ENCODE measurements at regions not wholly inside any gene's neighbourhood (a gene's known extent, or its start where the extent isn't known, plus 50 kb on each side); places are given as distances from the start of the nearest gene placed in this dataset.
"Not testable (repeated sequence)": the region's sequence is repeated elsewhere in the genome, so short reads cannot be mapped to it uniquely, and the experiment has no call there.

DNA sequence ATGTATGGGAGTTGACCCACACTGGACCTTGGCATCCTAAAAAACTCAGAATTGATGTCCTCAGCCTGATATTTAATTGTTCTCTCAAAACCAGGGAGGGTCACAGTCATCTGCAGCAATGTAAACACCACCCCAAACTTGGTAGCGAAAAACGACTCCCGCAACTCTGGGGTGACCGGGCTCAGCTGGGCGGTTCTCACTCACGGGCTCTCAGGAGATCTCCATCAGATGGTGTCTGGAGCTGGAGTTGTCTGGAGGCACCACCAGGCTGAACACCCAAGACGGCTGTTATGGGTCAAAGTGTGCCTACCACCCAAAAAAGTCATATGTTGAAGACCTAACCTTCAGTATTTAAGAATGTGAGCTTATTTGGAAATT is 50.9 kb upstream of the NXT1 start:
- no peak for DNase-seq

DNA sequence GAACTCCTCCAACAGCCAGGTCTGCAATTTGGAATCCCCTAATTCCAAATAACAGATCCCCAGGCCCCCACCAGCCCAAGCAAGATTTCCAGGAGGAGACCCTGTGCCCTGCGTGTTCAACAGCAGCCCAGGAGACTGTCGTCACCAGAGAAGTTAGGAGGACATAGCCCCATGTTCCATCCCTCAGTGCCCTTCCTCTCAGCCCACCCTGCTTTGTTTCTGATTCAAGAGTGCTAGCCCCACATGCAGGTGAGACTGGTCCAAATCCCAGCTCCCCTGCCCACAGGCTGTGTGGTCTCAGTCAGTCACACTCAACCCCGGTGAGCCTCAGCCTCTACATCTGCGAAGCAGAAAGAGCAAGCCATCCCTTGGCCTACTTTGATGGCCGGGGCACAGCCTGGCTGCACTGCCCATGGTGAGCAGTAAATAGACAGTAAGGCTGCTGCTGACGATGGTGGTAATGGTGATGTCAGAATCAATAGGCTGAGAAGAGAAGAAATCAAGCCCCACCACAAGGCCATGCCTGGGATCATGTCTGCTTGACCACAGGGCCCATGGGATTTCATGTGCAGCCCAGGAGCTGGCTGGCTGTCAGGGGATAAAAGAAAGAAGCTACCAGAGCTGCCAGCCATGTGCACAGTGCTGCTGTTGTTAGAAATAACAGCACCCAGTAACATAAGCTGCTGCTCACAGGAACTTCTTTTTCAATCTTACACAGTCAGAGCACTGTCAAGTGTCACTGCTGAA is 51.5 kb upstream of the NXT1 start:
- DNase-seq, result no peak

DNA sequence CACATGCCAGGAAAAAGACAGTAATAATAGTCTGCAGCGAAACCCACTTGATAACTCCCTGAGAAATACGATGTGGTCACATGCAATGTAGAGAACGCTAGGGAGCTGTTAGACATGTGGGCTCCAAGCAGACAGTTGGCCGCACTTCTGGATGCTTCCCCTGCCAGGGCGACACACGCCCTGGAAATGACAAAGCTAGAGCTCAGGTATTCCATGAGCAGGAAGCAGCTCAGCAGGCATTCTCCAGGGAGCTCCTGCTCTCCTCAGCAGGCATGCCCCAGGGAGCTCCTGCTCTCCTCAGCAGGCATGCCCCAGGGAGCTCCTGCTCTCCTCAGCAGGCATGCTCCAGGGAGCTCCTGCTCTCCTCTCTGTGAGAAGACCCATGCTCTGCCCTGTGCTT is 52.4 kb upstream of the NXT1 start:
- DNase-seq, result no peak

DNA sequence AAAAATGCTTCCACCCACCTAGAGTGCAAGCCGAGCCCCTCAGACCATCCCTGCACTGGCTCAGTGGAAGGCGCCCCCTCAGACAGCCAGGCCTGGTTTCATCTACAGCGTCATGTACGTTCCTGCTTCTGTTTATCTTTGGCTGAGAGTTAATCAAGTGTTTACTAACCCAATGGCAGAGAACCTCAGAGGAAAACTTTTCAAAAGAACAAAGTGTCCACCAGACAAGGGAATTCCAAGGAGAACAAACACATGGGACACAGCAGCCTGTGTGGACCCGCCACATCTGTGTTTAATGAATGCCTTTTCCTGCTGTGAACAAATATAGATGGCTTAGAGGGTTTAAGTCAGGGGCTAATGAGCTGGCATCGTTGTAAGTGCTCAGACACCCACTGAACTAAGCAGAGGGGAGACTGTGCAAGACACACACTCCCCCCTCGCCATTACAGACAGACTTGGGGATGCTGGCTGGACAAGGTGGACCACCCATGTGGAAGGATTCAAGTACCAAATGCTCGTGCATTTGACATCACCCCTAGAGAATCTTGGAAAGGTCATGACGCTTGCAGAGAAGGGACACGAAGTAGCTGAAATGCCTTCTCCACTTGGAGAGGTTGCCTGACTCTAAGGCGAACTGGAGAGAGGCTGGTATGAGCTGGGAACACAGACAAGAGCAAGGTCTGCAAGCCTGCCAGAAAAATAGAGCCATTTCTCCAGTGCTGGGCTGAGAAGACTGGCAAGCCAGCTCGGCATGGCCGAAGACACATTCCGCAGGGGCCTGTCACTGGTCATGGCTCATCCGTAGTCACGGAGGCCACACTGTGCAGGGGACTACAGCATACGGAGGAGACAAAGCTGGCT is 53.5 kb upstream of the NXT1 start:
- no peak for DNase-seq

DNA sequence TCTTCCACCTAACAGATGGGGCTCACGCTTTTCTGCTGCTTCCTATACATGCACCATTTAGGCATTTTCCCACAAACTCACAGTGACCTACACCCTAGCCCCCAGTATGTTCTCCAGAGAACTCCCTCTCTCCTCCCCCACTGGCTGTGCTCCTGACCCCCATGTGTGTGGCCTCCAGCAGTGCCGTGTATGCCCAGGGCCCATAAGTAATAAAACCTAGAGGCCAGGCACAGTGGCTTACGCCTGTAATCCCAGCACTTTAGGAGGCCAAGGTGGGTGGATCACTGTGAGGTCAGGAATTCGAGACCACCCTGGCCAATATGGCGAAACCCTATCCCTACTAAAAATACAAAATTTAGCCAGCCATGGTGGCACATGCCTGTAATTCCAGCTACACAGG is 54.7 kb upstream of the NXT1 start:
- DNase-seq, result no peak

DNA sequence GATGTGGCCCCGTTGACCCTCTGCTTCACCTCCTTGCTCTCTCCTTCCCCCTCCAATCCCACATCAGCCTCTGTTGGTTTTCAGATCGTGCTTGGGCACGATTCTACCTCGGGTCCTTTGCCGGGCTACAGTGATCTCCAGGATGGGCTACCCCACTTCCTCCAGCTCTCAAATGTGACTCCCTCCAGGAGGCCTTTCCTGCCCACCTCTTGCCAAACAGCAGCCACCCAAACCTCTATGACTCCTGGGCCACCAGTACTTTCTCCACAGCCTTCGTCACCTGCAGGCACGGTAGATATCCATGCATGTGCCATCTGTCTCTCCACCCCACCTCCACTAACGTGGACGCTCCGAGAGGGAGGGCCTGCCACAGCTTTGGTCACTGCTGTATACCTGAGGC is 55.9 kb upstream of the NXT1 start:
- DNase-seq, result no peak

DNA sequence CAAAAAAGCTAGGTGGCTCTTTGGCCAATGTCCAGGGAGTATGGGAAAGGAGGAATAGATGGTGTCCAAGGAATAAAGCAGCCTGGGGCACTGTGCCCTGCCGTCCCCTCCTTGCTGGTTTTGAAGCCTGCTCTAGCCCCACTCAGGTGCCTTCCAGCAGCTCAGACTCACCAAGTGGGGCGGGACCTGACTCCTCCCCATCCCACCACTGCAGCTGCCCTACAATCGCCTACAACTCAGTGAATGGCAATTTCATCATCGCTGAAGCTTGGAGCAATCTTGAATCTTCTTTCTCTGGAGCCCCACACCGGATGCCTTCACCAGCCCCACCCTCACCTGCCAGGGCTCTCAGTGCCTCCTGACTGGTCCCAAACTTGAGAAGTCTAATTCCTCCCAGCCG is 56.4 kb upstream of the NXT1 start:
- no peak for DNase-seq

DNA sequence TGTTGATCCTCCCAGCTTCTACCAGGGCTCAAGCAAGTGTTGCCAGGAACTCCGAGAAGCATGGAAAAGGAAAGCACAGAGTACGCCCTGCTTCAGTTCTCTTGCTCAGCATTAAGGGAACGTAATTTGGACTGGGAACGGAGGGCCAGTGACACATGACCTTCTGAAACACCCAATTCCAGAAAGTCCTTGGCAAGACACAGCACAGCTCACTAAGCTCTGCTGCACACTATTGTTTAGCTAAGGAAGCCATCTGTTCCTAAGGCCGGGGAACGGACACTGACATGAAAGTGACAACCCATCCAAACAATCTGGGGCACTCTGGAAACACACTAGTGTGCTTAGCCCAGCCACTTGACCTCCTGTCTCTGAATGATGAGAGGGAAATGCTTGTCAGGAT is 56.9 kb upstream of the NXT1 start:
- DNase-seq, result no peak

DNA sequence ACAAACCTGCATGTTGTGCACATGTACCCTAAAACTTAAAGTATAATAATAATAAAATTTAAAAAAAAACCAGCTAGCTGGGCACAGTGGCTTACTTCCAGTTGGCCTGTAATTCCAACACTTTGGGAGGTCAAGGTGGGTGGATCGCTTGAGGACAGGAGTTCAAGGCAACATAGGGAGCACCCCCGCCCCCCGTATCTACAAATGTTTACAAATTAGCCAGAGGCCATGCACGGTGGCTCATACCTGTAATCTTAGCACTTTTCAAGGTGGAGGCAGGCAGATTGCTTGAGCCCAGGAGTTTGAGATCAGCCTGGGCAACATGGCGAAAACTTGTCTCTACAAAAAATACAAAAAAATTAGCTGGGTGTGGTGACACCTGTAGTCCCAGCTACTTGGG is 58.3 kb upstream of the NXT1 start:
- not testable (repeated sequence) for DNase-seq

DNA sequence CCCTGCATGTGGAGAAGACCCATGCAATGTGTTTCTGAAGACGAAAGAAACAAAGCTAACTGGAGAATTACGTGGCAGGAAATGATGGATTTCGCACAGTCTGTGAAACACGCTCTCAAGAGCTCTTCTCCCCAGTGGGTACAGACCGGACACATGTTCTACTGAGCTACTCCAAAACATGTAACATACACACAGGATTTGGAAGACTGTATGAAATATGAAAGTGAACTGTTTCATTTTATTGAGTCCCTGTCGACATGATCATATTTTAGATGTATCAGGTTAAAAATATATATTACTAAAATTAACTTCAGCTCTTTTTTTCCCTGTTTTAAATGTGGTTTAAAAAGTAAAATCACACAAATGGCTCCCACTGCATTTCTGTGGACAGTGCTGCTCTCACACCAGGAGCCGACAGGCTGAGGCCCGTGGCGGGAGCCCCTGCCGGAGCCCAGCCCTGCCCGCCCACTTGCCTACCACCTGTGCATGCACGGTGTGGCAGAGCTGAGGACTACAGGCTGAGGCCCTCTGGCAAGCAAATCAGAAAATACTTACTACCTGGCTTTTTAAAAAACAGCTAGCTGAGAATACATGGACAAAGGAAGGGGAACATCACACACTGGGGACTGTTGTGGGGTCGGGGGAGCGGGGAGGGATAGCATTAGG is 58.9 kb upstream of the NXT1 start:
- DNase-seq, result no peak

DNA sequence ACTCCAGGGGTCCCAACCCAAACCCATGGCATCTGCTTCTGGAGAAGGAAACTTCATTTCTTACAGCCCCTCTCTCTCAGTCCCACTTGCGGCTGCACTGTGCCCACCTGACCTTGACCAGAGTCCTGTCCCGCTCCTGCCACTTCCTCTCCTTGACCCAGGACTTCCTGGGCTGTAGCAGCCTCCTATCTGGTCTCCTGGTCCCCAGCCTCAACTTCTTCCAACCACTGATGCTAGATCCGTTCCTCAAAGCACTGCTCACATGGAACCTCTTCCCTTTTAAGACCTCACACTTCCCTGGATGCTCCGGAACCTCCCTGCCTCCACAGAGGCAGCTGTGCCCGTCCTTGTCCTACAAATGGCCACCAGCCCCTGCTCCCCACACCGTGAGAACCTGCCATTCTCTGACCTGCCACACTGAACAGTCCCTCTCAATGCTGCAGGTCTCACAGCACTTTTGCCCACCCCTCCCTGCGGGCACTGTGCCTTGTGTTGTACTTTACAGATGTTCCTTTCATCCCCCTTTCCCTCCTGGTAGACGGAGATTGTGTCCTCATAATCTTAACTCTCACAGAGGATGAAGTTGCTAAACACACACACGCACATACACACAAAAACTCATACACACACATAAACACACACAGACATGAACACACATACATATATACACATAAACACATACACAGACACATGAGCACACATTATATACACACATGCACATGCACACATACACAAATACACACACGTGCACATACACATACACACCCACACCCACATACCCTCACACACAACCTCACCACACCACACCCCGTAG is 59.6 kb upstream of the NXT1 start:
- DNase-seq, result no peak

DNA sequence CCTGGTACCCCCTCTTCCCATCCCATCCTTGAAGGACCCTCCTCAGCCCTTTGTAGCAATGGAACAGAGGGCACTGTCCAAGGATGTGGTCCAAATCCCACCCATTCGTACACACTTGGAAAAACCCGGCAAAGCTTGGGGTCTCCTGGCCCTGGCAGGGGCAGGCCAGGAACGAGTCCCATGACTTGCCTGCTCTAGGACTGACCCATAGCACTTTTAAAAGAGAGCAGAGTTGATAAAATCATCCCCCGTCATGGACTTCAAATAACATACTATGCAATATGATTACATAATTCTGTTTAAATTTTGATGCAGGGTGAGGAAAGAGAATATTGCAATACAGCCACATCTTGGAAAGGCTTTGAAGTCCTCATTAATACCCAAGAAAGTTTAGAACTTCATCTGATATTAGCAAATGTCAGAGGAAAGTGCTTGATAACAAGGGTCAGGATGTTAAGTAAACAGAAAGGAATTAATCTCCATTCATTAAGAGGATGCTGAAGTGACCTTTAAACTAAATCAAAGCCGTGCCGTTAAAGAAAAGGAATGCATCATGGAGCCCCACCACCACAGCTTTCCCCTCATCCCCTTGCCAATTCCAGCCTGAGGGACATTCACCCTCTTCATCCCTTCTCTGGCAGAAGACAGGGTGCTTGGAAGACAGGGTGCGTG is 60.7 kb upstream of the NXT1 start:
- no peak for DNase-seq

DNA sequence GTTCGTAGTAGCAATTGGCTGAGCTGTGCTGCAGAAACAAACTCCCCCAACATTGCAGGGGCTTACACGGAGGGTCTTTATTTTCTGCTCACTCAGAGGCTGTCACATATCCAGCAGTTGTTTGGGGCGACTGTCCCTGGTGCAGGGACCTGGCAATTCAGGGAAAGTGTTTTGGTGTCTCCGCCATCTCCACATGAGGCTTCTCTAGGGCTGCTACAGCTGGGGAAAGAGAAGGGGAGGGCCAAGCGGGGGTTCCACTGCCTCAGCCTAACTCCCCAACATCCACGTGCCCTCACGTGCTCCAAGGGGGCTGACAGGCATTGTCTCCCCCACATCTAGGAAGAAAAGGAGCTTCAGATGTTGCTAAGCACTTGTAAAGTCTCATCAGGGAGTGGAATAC is 61.3 kb upstream of the NXT1 start:
- DNase-seq, result no peak

DNA sequence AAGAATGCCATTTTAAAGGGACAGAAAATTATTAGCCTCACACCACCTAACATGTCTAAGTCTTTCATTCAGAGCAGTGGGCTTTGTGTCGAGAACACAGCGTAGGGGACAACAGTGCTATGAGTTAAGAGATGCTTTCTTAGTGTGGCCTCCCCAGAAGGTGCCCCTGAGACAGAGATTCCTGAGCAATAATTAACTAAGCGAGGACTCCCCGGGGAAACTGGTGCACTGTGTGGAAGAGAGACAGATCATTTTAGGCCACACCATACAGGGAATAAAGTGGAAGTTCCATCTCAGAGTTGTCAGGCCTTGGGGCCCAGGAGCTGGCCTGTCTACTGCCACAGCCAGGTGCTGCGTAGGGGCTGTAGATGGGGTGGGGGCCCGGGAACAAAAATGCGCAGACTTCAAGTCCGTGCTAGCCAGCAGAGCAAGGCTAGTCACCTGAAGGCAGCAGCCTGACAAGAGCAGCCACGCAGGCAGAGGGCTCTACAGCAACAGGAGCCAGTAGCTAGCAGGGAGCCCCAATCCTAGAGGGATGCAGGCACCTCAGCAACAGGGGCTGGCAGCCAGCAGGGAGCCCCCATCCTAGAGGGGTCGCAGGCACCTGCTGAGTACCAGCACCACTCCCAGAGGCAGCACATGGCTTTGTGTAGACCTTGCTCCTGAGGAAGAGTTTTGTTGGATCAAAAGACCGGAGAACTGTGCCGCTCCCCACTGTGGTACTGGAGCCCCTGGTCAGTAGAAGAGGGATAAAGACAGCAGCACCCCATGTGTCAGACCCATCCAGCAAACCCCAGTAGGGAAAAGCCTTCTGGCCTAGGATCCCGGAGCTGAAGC is 63.0 kb upstream of the NXT1 start:
- no peak for DNase-seq

DNA sequence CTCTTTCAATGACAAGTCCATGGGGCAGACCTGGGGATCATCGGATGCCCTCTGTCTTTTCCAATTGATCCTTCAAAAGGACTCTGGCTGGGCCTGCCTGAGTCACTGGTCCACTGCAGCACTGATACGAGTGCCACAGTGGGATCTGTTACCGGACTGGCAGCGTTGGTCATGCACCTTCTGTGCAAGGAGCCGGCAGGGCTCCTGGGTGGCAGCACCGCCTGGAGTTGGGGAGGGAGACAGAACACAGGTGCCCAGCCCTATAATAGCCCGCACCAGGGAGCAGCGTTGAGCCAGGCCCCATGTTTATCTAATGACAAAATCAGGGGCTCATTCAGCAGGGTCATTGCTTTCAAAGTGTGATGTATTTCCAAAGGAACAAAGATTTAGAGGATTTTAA is 64.2 kb upstream of the NXT1 start:
- no peak for DNase-seq

DNA sequence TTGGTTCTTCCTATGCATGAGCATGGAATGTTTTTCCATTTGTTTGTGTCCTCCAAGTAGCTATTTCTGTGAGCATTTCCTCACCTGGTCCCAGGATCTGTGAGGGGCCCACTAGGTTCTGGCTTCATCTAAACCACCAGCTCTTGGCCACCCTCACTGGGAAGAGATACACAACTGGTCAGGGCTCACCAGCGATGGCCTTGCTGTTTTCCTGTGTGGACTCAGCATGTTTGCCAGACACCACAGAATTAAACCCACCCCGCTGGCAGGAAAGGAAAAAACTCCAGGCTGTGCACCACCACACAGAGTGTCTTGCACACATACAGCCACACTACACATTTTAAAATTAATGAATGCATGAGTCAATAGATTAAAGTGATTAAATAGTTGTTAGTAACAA is 65.1 kb upstream of the NXT1 start:
- no peak for DNase-seq

DNA sequence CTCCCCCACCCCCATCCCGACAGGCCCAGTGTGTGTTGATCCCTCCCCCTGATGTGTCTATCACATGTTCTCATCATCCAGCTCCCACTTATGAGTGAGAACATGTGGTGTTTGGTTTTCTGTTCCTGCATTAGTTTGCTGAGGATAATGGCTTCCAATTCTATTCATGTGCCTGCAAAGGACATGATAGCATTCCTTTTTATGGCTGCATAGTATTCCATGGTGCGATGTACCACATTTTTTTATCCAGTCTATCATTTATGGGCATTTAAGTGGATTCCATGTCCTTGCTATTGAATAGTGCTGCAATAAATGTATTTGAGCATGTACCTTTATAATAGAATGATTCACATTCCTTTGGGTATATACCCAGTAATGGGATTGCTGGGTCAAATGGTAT is 66.6 kb upstream of the NXT1 start:
- DNase-seq, result no peak

DNA sequence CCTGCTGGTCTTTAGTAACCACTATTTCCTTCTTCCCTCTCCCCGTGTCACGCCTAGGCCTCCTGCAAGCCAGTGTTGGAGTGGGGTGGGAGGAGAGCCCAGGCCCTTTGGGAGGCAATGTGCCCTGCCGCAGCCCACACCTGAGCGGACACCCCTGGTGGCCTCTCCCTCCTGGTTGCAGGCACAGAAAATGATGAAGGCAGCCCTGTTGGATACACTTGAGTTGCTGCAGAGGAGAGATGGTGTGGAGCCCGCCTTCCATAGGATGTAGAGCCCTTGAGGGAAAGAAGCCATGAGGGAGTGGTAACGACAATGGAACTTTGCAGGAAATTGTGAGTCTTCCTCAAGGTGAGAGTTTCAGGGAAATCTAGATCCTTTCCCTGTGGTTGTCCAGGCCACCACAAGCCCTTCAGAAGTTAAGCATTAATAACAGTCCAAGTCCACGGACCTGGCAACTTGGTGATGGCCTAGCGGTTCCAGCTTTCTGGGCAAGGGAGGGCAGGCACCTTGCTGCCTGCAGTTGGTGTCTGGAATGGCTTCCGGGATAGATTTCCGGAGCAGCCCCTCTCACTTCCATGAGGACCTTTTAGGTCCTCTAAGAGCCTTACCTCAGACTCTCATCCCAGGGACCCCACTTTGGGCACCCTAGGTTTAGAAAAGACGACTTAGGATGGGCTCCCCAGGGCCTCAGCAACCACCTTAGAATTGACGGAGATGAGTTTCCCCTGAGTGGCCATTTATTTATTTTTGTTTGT is 67.3 kb upstream of the NXT1 start:
- DNase-seq, result no peak

DNA sequence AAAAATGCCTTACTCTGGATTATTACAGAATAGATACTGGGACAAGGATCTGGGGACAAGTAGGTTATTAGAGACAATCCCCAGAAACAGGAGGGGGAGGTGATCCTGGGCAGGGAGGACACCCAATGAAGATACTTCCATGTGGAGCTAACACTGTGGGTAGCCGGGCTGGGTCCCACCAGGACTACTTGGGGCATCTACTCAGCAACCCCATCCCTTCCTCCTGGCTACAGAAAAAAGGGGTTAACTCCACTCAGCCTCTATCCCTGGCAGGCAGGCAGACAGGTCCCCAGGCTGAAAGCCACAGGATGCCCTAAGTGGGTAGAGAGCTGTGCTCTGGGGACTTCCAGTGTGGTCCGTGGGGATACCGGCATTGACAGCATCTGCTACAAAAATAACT is 68.0 kb upstream of the NXT1 start:
- no peak for DNase-seq

DNA sequence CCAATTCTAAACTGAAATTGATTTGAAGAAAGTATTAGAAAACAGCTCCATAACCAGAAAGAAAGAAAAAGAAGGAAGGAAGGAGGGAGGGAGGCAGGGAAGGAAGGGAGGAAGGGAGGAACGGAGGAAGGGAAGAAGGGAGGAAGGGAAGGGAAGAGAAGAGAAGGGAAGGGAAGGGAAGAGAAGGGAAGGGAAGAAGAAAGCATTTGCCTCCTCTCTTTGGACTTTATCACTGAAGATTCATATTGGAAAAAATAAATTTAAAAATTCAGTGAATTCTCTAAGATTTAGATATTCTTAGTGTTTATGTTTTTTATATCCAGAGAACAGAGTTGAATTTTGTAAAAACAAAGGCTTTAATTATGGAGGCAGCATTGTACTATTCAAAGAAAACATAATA is 68.5 kb upstream of the NXT1 start:
- DNase-seq, result no peak

DNA sequence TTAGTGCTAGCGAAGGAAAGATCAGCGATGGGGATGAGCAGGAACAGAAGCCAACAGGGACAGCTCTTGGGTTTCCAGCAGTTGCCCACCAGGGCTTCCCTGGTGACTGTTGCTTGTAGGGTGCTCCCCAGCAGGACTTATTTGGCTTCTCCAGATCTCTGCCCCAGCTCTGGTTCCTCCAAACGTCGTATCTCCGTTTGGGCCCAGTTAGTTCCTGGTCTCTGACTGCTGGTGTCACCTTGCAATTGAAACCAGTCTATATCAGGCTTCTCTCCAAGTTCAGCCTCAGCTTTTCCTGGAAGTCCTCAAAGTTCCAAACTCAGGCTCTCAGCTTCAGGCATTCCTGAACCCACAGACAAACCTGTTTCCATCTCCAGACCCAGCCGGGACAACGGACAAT is 70.8 kb upstream of the NXT1 start:
- no peak for DNase-seq
